Ammon's horn (tissue), 1 donor: ENCODE measurements at regions not wholly inside any gene's neighbourhood (a gene's known extent, or its start where the extent isn't known, plus 50 kb on each side); places are given as distances from the start of the nearest gene placed in this dataset.

Experiments used
- DNase-seq: peaks from one replicate; pipeline ENCODE4 v3.0.0-alpha.2; 2016; ENCODE audit warnings: low spot score

GRCh38 chr16:80300456-80300855 lies 240.3 kb upstream of the DYNLRB2 start:
- DNase-seq, result no peak

GRCh38 chr16:80299416-80299815 lies 241.4 kb upstream of the DYNLRB2 start:
- no peak for DNase-seq

GRCh38 chr16:80298676-80299075 lies 242.1 kb upstream of the DYNLRB2 start:
- no peak for DNase-seq

- no peak for DNase-seq
These were observed 244.8 kb upstream of the DYNLRB2 start for GRCh38 chr16:80296034-80296433.

GRCh38 chr16:80294172-80294571 lies 246.6 kb upstream of the DYNLRB2 start:
- DNase-seq, result no peak

- DNase-seq, result no peak
These were observed 252.2 kb upstream of the DYNLRB2 start for GRCh38 chr16:80288616-80289015.

GRCh38 chr16:80287674-80288073 lies 253.1 kb upstream of the DYNLRB2 start:
- no peak for DNase-seq

- DNase-seq, result no peak
These were observed 255.7 kb upstream of the DYNLRB2 start for GRCh38 chr16:80285104-80285503.

- DNase-seq, result no peak
These were observed 257.1 kb upstream of the DYNLRB2 start for GRCh38 chr16:80283466-80284392.

- no peak for DNase-seq
These were observed 260.2 kb upstream of the DYNLRB2 start for GRCh38 chr16:80280557-80280956.

GRCh38 chr16:80279656-80280055 lies 261.1 kb upstream of the DYNLRB2 start:
- DNase-seq, result no peak

- DNase-seq, result no peak
These were observed 263.6 kb upstream of the DYNLRB2 start for GRCh38 chr16:80277182-80277581.

GRCh38 chr16:80274576-80275191 lies 266.1 kb upstream of the DYNLRB2 start:
- no peak for DNase-seq

GRCh38 chr16:80273635-80274538 lies 266.9 kb upstream of the DYNLRB2 start:
- DNase-seq, result no peak

- no peak for DNase-seq
These were observed 275.0 kb upstream of the DYNLRB2 start for GRCh38 chr16:80265624-80266306.

GRCh38 chr16:80263848-80264694 lies 276.7 kb upstream of the DYNLRB2 start:
- no peak for DNase-seq

- no peak for DNase-seq
These were observed 277.5 kb upstream of the DYNLRB2 start for GRCh38 chr16:80263181-80263823.

- DNase-seq, result no peak
These were observed 279.9 kb upstream of the DYNLRB2 start for GRCh38 chr16:80260906-80261311.

GRCh38 chr16:80259290-80259805 lies 281.4 kb upstream of the DYNLRB2 start:
- no peak for DNase-seq

GRCh38 chr16:80258407-80258806 lies 282.4 kb upstream of the DYNLRB2 start:
- no peak for DNase-seq
